H1 (cell line): ENCODE measurements at regions not wholly inside any gene's neighbourhood (a gene's known extent, or its start where the extent isn't known, plus 50 kb on each side); places are given as distances from the start of the nearest gene placed in this dataset.

ENCODE experiments used
- BACH1 ChIP-seq: IDR thresholded peaks from 2 replicates; pipeline ENCODE4 v1.6.1; 2012; ENCODE audit warnings: low read length, improper control_type of control experiment
- HDAC2 ChIP-seq, 2 experiments: fragments of 300-600 bp in 1 of 2; sonication (generic) in 1 of 2; IDR thresholded peaks; 2 replicates each; pipeline ENCODE4 v1.6.1; 2011 to 2012; ENCODE audit warnings: low read depth in 2 of 2, low read length in 2 of 2, mild to moderate bottlenecking in 2 of 2, moderate library complexity in 2 of 2, borderline replicate concordance in 1 of 2, inconsistent platforms in 1 of 2
- TAF1 ChIP-seq: IDR thresholded peaks from 2 replicates; pipeline ENCODE4 v1.6.1; 2011; ENCODE audit warnings: mild to moderate bottlenecking, low read depth, low read length
- TBP ChIP-seq: IDR thresholded peaks from 2 replicates; pipeline ENCODE4 v1.6.1; 2011; ENCODE audit warnings: low read depth, low read length, improper control_type of control experiment
- TF ChIP-seq, protein P1 (sequence below), 3 experiments: IDR thresholded peaks; 1 replicate in 2 of 3; 2 replicates in 1 of 3; pipeline versions ENCODE4 v1.5.1 to v1.6.1; 2011; ENCODE audit warnings: low read length in 3 of 3, mild to moderate bottlenecking in 3 of 3, inconsistent platforms in 2 of 3, low read depth in 1 of 3, moderate library complexity in 1 of 3; ENCODE audit not compliant: insufficient read depth in 1 of 3; ENCODE audit errors: control extremely low read depth in 1 of 3

DNA sequence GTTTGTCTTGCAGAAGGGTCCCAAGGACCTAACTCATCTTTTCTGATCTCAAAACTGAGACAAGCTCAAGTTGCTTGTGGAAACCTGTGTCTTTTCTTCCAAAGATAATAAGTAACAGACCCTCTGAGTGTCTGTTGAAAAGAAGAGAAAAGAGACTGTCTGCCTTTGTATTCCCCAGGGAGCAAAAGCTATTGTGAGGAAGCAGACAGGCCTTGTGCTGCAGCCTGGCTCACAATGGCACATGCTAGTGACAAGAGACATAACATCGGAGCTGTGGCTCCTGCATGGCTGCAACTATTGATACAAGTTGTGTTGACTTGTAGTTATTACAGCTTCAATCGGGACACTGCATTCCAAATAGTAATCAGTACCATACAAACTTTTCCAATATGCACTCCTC lies 202.9 kb downstream of the DKK1 start (continued):
- TF ChIP-seq, protein P1, sequence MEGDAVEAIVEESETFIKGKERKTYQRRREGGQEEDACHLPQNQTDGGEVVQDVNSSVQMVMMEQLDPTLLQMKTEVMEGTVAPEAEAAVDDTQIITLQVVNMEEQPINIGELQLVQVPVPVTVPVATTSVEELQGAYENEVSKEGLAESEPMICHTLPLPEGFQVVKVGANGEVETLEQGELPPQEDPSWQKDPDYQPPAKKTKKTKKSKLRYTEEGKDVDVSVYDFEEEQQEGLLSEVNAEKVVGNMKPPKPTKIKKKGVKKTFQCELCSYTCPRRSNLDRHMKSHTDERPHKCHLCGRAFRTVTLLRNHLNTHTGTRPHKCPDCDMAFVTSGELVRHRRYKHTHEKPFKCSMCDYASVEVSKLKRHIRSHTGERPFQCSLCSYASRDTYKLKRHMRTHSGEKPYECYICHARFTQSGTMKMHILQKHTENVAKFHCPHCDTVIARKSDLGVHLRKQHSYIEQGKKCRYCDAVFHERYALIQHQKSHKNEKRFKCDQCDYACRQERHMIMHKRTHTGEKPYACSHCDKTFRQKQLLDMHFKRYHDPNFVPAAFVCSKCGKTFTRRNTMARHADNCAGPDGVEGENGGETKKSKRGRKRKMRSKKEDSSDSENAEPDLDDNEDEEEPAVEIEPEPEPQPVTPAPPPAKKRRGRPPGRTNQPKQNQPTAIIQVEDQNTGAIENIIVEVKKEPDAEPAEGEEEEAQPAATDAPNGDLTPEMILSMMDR (IDR thresholded peaks at IDR 0.05; ENCODE audit: control extremely low read depth in 1 of 3, insufficient read depth in 1 of 3, low read depth in 1 of 3, low read length in 3 of 3): no peak
- TF ChIP-seq BACH1 (no peak), TAF1 (no peak), HDAC2 (IDR thresholded peaks at IDR 0.05; ENCODE audit: borderline replicate concordance in 1 of 2, low read depth in 2 of 2, low read length in 2 of 2) (no peak), TBP (no peak)
